GM10248 (cell line): ENCODE measurements at regions not wholly inside any gene's neighbourhood (a gene's known extent, or its start where the extent isn't known, plus 50 kb on each side); places are given as distances from the start of the nearest gene placed in this dataset.

Source experiments
- CTCF ChIA-PET: fragments of 300-600 bp; sonication (Branson Sonifier 250); formaldehyde crosslinking; extraction: SDS; loops from one replicate; lab custom pipeline; 2021; ENCODE audit warnings: antibody characterized with exemption; lab: Yijun Ruan, JAX
- POLR2A ChIA-PET: fragments of 350-650 bp; sonication (Branson Sonifier 250); formaldehyde crosslinking; extraction: SDS; loops from one replicate; lab custom pipeline; 2020; ENCODE audit warnings: antibody characterized with exemption; lab: Yijun Ruan, JAX
- DNase-seq: peaks from one replicate; pipeline ENCODE4 v3.0.0; 2012; ENCODE audit errors: extremely low spot score
- CTCF ChIP-seq: IDR thresholded peaks from 2 replicates; pipeline ENCODE4 v1.5.1; 2012; ENCODE audit warnings: mild to moderate bottlenecking, low read depth; ENCODE audit errors: extremely low read depth, missing control alignments, control extremely low read depth

- DNase-seq: no peak
- CTCF ChIA-PET: interaction anchor here (0.7 to 5.1 kb wide), 4 partner anchors 10 to 19 kb away, joined by 3 to 41 read pairs (median 5); no protein-coding TSS in a partner anchor
- no peak for TF ChIP-seq CTCF
- POLR2A ChIA-PET: no interaction called here
These were observed 435.6 kb downstream of the EFNA5 start for GRCh38 chr5:107235167-107235566.

GRCh38 chr5:107232788-107233187 lies 437.9 kb downstream of the EFNA5 start:
- ChIA-PET POLR2A (no interaction called here), CTCF (interaction anchor here (2.0 to 5.1 kb wide), 2 partner anchors 12 to 15 kb away, joined by 10 to 41 read pairs; no protein-coding TSS in a partner anchor)
- no peak for DNase-seq
- TF ChIP-seq CTCF: no peak

GRCh38 chr5:107232293-107232692 lies 438.4 kb downstream of the EFNA5 start:
- no peak for DNase-seq
- ChIA-PET POLR2A (no interaction called here), CTCF (interaction anchor here (5.1 kb wide), 1 partner anchor 16 kb away, joined by 41 read pairs; no protein-coding TSS in a partner anchor)
- TF ChIP-seq CTCF: no peak

DNA sequence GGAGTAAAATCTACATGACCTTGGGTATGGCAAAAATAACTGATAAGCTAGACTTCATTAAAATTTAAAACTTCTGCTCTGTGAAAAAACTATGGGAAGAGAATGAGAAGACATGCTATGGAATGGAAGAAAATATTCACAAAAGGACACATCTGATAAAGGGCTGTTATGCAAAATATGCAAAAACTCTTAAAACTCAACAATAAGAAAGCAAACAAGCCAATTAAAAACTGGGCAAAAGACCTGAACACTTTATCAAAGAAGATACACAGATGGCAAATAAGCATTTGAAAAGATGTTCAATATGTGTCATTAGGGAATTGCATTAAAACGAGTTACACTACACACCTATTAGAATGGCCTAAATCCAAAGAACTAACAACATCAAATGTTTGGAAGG lies 439.5 kb downstream of the EFNA5 start:
- ChIA-PET CTCF (interaction anchor here (1.4 to 5.1 kb wide), 2 partner anchors 17 to 21 kb away, joined by 3 to 41 read pairs; no protein-coding TSS in a partner anchor), POLR2A (no interaction called here)
- DNase-seq: no peak
- TF ChIP-seq CTCF: no peak

- TF ChIP-seq CTCF: no peak
- ChIA-PET POLR2A (no interaction called here), CTCF (interaction anchor here (1.1 to 1.4 kb wide), 2 partner anchors 16 to 21 kb away, joined by 3 read pairs; no protein-coding TSS in a partner anchor)
- no peak for DNase-seq
These were observed 440.4 kb downstream of the EFNA5 start for GRCh38 chr5:107230367-107230766.

- no peak for DNase-seq
- CTCF ChIA-PET: no interaction called here
- TF ChIP-seq CTCF: no peak
- POLR2A ChIA-PET: no interaction called here
These were observed 442.5 kb downstream of the EFNA5 start for GRCh38 chr5:107228226-107228625.
